Rectal smooth muscle tissue (tissue), 1 donor: ENCODE measurements at regions not wholly inside any gene's neighbourhood (a gene's known extent, or its start where the extent isn't known, plus 50 kb on each side); places are given as distances from the start of the nearest gene placed in this dataset.

Source experiments
- H3K27ac ChIP-seq: one replicate; pipeline ENCODE4 v1.7.0; 2013; ENCODE audit warnings: low read depth, low read length, inconsistent platforms
- H3K27me3 ChIP-seq: one replicate; pipeline ENCODE4 v1.7.0; 2013; ENCODE audit warnings: low read length; ENCODE audit not compliant: control insufficient read depth, insufficient read depth
- H3K36me3 ChIP-seq: one replicate; pipeline ENCODE4 v1.7.0; 2013; ENCODE audit warnings: low read length; ENCODE audit not compliant: control insufficient read depth, insufficient read depth
- H3K4me1 ChIP-seq: one replicate; pipeline ENCODE4 v1.7.0; 2013; ENCODE audit warnings: low read length; ENCODE audit not compliant: control insufficient read depth, insufficient read depth
- H3K4me3 ChIP-seq: one replicate; pipeline ENCODE4 v1.7.0; 2013; ENCODE audit warnings: low read length
- H3K9ac ChIP-seq: one replicate; pipeline ENCODE4 v1.7.0; 2013; ENCODE audit warnings: low read length

DNA sequence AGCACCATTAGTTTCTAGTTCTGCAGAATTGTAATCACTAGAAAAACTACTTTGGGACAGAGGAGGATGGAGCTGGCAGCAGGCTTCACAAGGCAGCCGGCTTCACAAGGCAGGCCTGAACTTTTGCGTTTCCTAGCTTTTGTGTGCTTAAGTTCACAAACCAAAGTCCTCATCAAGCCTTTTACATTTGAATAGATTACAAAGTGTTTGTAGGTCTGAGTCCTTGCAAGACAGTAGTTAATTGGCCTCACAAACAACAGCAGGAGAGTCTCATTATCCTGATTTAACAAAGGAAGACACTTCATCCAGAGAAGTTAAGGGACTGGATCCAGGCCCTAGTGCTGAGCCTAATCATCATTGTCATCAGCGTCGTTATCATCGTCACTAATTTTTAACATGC, 147.8 kb upstream of the AUTS2 start:
- no peaks in the 10 kb centered on the region for H3K27me3 ChIP-seq
- no peaks in the 10 kb centered on the region for H3K36me3 ChIP-seq
- no peak overlapping the region for H3K9ac ChIP-seq
- no peak overlapping the region for H3K4me3 ChIP-seq
- no peaks in the 10 kb centered on the region for H3K4me1 ChIP-seq
- no peak overlapping the region for H3K27ac ChIP-seq

DNA sequence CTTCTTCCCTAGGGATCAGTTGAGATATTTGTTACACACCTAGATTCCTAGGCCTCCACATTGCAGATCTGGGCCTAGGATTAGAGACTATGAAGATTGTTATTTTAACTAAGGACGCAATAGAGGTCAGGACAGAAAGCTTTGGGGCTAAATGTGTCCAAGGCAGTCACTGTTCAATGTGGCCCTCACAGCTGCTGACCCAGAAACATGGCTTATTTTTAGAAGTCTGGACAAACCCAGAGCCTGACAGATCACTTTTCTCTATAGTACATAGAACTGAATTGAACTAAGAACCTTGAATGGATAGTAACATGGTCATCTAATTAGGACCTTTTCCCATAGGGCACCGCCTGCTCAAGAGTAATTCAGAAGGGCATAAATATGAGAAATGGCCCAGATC, 146.6 kb upstream of the AUTS2 start:
- H3K4me3 ChIP-seq: no peak overlapping the region
- no peak overlapping the region for H3K9ac ChIP-seq
- H3K27ac ChIP-seq: no peak overlapping the region
- H3K27me3 ChIP-seq: no peaks in the 10 kb centered on the region
- H3K36me3 ChIP-seq: no peaks in the 10 kb centered on the region
- no peaks in the 10 kb centered on the region for H3K4me1 ChIP-seq

- Histone ChIP-seq H3K36me3 (no peaks in the 10 kb centered on the region), H3K9ac (no peak overlapping the region), H3K27ac (no peak overlapping the region), H3K4me3 (no peak overlapping the region), H3K27me3 (no peaks in the 10 kb centered on the region), H3K4me1 (no peaks in the 10 kb centered on the region)
Measured at GRCh38 chr7:69452797-69453196, 145.5 kb upstream of the AUTS2 start.

GRCh38 chr7:69457595-69458504, 140.4 kb upstream of the AUTS2 start:
- H3K4me1 ChIP-seq: no peaks in the 10 kb centered on the region
- no peak overlapping the region for H3K27ac ChIP-seq
- H3K9ac ChIP-seq: no peak overlapping the region
- H3K4me3 ChIP-seq: no peak overlapping the region
- no peaks in the 10 kb centered on the region for H3K27me3 ChIP-seq
- H3K36me3 ChIP-seq: no peaks in the 10 kb centered on the region

DNA sequence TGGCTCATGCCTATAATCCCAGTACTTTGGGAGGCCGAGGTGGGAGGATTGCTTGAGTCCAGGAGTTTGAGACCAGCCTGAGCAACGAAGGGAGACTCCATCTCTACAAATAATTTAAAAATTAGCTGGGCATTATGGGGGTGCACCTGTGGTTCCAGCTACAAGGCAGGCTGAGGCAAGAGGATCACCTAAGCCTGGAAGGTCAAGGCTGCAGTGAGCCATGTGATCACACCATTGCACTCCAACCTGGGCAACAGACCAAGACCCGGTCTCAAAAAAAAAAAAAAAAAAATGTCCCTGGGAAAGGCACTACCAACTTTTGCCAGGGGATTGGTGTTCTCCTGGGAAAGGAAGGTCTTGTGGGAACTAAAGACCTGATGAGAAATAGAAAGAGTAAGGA, 134.2 kb upstream of the AUTS2 start:
- Histone ChIP-seq H3K27me3 (no peaks in the 10 kb centered on the region), H3K9ac (no peak overlapping the region), H3K4me3 (no peak overlapping the region), H3K4me1 (no peaks in the 10 kb centered on the region), H3K27ac (no peak overlapping the region), H3K36me3 (no peaks in the 10 kb centered on the region)

GRCh38 chr7:69465262-69465661, 133.0 kb upstream of the AUTS2 start:
- no peaks in the 10 kb centered on the region for H3K27me3 ChIP-seq
- no peak overlapping the region for H3K4me3 ChIP-seq
- H3K4me1 ChIP-seq: no peaks in the 10 kb centered on the region
- no peaks in the 10 kb centered on the region for H3K36me3 ChIP-seq
- H3K9ac ChIP-seq: no peak overlapping the region
- H3K27ac ChIP-seq: no peak overlapping the region

GRCh38 chr7:69467826-69468225, 130.4 kb upstream of the AUTS2 start:
- H3K27me3 ChIP-seq: no peaks in the 10 kb centered on the region
- no peak overlapping the region for H3K9ac ChIP-seq
- H3K27ac ChIP-seq: no peak overlapping the region
- no peak overlapping the region for H3K4me3 ChIP-seq
- H3K4me1 ChIP-seq: no peaks in the 10 kb centered on the region
- H3K36me3 ChIP-seq: no peaks in the 10 kb centered on the region

DNA sequence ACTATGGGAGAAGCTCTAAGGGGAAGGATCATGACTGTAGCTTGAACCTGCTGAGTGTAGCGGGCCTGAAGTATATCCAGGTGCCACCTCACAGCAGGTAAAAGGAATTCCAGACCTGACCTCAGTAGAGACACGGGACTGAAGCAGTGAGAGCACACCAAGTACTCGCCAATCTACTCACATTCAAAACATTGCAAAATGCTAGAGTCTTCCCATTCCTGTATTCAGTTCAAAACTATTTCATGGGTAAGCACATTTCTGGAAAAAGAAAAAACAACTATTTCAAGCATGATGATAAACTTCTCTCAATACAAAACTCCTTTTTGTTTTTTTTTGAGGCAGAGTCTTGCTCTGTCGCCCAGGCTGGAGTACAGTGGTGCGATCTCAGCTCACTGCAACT, 121.9 kb upstream of the AUTS2 start:
- no peaks in the 10 kb centered on the region for H3K27me3 ChIP-seq
- no peak overlapping the region for H3K27ac ChIP-seq
- no peaks in the 10 kb centered on the region for H3K4me1 ChIP-seq
- no peaks in the 10 kb centered on the region for H3K36me3 ChIP-seq
- no peak overlapping the region for H3K9ac ChIP-seq
- H3K4me3 ChIP-seq: no peak overlapping the region

- no peaks in the 10 kb centered on the region for H3K4me1 ChIP-seq
- H3K36me3 ChIP-seq: no peaks in the 10 kb centered on the region
- no peak overlapping the region for H3K9ac ChIP-seq
- no peak overlapping the region for H3K4me3 ChIP-seq
- no peak overlapping the region for H3K27ac ChIP-seq
- no peaks in the 10 kb centered on the region for H3K27me3 ChIP-seq
Measured at GRCh38 chr7:69482676-69483075, 115.6 kb upstream of the AUTS2 start.

DNA sequence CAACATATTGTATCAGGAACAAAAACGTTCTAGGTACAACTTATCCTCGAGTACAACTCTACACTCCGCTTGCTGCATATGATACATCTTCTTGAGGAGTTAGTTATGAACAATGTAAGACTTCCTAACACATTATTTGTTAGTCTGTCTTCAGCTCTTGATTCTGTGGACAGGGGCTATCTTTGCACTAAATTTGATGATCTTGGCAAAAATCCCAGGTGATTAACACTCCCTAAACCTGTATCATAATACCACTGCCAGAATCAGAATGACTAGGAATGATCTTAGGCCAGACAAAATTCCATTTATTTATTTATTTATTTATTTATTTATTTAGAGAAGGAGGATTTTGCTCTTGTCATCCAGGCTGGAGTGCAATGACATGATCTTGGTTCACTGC, 108.7 kb upstream of the AUTS2 start:
- H3K4me3 ChIP-seq: no peak overlapping the region
- H3K27me3 ChIP-seq: no peaks in the 10 kb centered on the region
- no peak overlapping the region for H3K27ac ChIP-seq
- no peaks in the 10 kb centered on the region for H3K36me3 ChIP-seq
- no peak overlapping the region for H3K9ac ChIP-seq
- H3K4me1 ChIP-seq: no peaks in the 10 kb centered on the region

- Histone ChIP-seq H3K4me3 (no peak overlapping the region), H3K27ac (no peak overlapping the region), H3K27me3 (no peaks in the 10 kb centered on the region), H3K36me3 (no peaks in the 10 kb centered on the region), H3K9ac (no peak overlapping the region), H3K4me1 (no peaks in the 10 kb centered on the region)
Measured at GRCh38 chr7:69498671-69499070, 99.6 kb upstream of the AUTS2 start.

DNA sequence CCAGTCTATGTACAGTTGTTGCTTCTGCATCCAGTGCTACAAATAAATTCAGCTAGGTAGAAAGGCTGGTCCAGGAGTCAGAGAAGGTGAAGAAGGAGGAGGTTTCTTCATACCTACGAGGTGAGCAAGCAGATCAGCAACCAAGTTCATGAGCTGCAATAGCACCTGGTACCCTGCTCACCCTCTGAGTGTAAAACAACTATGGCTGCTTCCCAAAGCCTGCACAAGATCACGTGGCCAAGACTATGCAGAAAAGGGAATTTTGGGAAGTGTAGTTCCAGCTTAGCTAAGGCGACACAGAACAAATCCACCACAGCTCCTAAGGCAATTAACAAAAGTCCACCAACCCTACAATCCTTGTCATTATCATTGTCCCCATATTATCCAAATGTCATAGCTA, 95.9 kb upstream of the AUTS2 start:
- Histone ChIP-seq H3K27ac (no peak overlapping the region), H3K36me3 (no peaks in the 10 kb centered on the region), H3K9ac (no peak overlapping the region), H3K27me3 (no peaks in the 10 kb centered on the region), H3K4me1 (no peaks in the 10 kb centered on the region), H3K4me3 (no peak overlapping the region)

- Histone ChIP-seq H3K9ac (no peak overlapping the region), H3K36me3 (no peaks in the 10 kb centered on the region), H3K27ac (no peak overlapping the region), H3K4me3 (no peak overlapping the region), H3K4me1 (no peaks in the 10 kb centered on the region), H3K27me3 (no peaks in the 10 kb centered on the region)
Measured at GRCh38 chr7:69504733-69505420, 93.4 kb upstream of the AUTS2 start.
